ENCODE measurements at regions not wholly inside any gene's neighbourhood (a gene's known extent, or its start where the extent isn't known, plus 50 kb on each side); places are given as distances from the start of the nearest gene placed in this dataset.

GRCh38 chr17:22692806-22693171, 1000.5 kb downstream of the KCNJ18 start:
- TF ChIP-seq CTCF (IDR thresholded peaks at IDR 0.05), result no peak
- TF ChIP-seq POLR2A (IDR thresholded peaks at IDR 0.05), result no peak
- no peak for TF ChIP-seq POLR2AphosphoS5 (IDR thresholded peaks at IDR 0.05)
- no peak for TF ChIP-seq EP300 (IDR thresholded peaks at IDR 0.05)

Measured in stomach (tissue), 4 donors.